IPS DF 19.7 (cell line): ENCODE measurements at regions not wholly inside any gene's neighbourhood (a gene's known extent, or its start where the extent isn't known, plus 50 kb on each side); places are given as distances from the start of the nearest gene placed in this dataset.

ENCODE experiments used
- DNase-seq: peaks from one replicate; pipeline ENCODE4 v3.0.0-alpha.2; 2013; ENCODE audit warnings: low read depth, low spot score

DNA sequence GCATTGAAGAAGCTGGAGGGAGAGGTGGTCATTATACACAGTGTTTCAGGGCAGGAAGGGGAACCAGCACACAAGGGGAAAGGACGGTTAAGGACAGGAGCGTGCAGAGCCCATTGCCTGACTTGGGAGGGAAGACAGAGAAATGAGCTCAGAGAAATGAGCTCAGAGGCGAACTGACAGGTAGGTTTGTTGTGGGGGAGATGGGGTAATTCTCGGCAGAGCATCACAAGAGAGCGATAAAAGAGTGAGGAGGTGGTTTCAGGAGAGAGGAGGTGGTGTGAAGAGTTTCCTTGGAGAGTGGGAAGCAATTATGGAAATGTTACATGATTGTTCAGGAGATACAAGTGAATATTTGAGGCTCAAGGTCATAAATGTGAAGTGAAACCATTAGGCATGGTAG, 61.0 kb downstream of the MRGPRX1 start:
- DNase-seq, result no peak

DNA sequence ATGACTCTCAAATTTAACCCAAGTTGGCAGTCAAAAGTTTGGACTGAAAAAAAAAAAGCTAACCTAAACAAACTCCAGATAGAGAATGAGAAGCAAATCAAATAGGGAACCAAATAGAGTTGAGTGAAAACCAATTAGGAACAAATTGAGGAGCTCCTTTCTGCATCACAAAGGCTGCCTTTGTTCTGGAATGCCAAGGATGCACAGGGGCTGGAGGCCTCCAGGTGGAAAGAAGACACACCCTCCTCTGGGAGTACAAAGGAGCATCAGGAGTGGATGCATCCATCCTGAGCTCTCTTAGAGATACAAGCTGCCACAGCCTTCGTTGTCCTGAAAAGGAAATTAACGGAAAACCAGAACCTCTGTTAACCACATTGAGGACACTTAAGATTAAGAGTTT, 73.3 kb downstream of the MRGPRX1 start:
- peak; percentile 95 for DNase-seq

DNA sequence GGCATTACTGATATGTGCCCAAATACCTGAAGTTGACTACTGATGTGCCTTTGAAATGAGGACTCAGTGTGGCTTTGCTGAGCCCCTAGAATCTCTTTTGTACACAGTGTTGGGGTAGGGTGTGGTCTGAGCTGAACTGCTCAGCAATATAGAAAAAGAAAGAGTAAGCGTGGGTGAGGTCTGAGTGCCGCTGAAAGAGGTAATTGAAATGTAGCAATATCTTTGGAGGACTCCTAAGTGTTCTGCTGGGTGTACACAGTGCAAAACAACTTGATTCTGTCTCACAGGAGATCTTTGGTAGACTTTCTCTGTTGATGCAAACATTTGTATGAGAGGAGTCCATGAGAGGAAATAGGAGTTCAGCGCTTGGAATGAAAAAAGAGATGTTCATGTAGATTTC, 73.7 kb upstream of the PTPN5 start:
- no peak for DNase-seq

- DNase-seq, result peak; percentile 63
These were observed 61.6 kb upstream of the PTPN5 start for GRCh38 chr11:18853086-18853720.

DNA sequence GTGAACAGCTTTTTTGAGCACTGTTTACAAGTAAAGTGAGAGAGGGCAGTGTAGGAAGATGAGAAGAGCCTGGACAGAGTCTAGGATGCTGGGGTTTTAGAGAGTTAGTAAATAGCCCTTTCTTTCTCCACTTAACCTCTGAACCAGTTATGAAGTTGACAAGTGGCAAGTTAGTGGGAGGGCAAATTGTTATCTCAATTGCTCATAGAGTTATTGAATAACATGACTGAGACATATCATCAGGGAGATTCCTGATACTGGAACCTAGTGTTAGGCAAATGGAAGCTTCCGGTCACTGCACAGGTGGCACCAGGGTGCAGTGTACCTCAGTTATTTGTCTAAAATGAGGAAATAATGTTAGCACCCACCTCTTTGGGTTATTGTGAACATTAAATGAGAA, 57.8 kb upstream of the PTPN5 start:
- no peak for DNase-seq

GRCh38 chr11:18844753-18845367, 53.3 kb upstream of the PTPN5 start:
- DNase-seq, result peak; percentile 33
